Endothelial cell (in vitro differentiated cells): ENCODE measurements at regions not wholly inside any gene's neighbourhood (a gene's known extent, or its start where the extent isn't known, plus 50 kb on each side); places are given as distances from the start of the nearest gene placed in this dataset.

ENCODE experiments used
- DNase-seq: peaks from one replicate; pipeline ENCODE4 v3.0.0; 2021; ENCODE audit warnings: low spot score
- H3K27ac Mint-ChIP-seq: one replicate; pipeline ENCODE4 v1.8.0; 2021; ENCODE audit warnings: mixed read lengths, inconsistent platforms; ENCODE audit not compliant: unreplicated experiment
- H3K27me3 Mint-ChIP-seq: one replicate; pipeline ENCODE4 v1.8.0; 2021; ENCODE audit warnings: mild to moderate bottlenecking, moderate library complexity, mixed read lengths, inconsistent platforms; ENCODE audit not compliant: unreplicated experiment
- H3K36me3 Mint-ChIP-seq: one replicate; pipeline ENCODE4 v1.8.0; 2021; ENCODE audit warnings: mild to moderate bottlenecking, low read depth, mixed read lengths, inconsistent platforms; ENCODE audit not compliant: unreplicated experiment
- H3K4me1 Mint-ChIP-seq: one replicate; pipeline ENCODE4 v1.8.0; 2021; ENCODE audit warnings: mild to moderate bottlenecking, mixed read lengths, inconsistent platforms; ENCODE audit not compliant: unreplicated experiment
- H3K4me3 Mint-ChIP-seq: one replicate; pipeline ENCODE4 v1.8.0; 2021; ENCODE audit warnings: mild to moderate bottlenecking, mixed read lengths, inconsistent platforms; ENCODE audit not compliant: unreplicated experiment
- H3K9me3 Mint-ChIP-seq: one replicate; pipeline ENCODE4 v1.8.0; 2021; ENCODE audit warnings: mixed read lengths, inconsistent platforms; ENCODE audit not compliant: unreplicated experiment
- TF ChIP-seq, protein P1 (sequence below): fragments of 200-600 bp; sonication (generic); IDR thresholded peaks from one replicate; pipeline ENCODE4 v1.5.0; 2021; ENCODE audit warnings: antibody characterized with exemption; ENCODE audit not compliant: unreplicated experiment

DNA sequence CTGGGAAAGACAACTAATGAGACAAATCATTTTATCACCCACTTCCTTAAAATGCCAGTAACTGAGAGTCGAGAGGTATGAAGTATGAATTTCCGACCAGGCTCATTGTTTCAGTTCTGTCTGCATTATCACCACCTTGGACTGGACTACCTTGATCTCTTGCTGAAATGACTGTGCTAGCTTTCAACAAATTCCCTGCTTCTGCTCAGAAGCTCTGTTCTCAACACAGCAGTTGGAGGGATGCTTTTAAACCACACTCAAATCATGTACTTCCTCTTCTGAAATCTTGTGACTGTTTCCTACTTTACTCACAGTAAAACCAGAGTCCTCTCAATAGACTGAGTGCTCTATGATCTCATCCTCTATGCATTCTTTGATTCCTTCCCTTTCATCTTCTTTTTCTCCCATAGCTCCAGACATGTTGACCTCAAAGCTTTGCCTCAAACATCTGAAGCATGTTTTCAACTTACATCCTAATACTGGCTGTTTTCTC lies 195.8 kb downstream of the KCNJ2 start:
- peak overlapping the region; percentile 14 for H3K27ac Mint-ChIP-seq

DNA sequence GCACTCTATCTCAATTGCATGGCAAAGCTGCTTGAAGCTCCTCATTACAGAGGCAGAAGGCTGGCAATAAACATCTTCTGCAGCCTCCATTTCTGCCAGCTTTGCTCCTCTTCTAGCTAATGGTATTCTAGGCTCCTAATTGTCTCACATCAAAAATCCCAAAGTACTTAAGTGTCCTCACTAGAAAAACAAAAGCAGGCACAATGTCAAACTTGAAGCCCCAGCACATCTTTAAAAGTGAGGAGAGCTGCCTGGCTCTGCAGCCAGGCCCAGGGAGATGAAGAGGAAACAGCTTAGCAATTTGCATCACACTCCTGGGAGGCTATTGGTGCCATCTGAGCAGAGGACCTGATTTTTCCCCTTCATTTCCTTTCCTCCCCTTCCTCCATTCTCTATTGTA lies 197.1 kb downstream of the KCNJ2 start:
- Mint-ChIP-seq H3K4me1 (peaks cover 14% of the 10 kb centered on the region), H3K9me3 (no peaks in the 10 kb centered on the region), H3K27me3 (peaks cover 3% of the 10 kb centered on the region), H3K4me3 (no peak overlapping the region), H3K27ac (no peak overlapping the region), H3K36me3 (no peaks in the 10 kb centered on the region)
- DNase-seq: peak; percentile 8
- TF ChIP-seq, protein P1, sequence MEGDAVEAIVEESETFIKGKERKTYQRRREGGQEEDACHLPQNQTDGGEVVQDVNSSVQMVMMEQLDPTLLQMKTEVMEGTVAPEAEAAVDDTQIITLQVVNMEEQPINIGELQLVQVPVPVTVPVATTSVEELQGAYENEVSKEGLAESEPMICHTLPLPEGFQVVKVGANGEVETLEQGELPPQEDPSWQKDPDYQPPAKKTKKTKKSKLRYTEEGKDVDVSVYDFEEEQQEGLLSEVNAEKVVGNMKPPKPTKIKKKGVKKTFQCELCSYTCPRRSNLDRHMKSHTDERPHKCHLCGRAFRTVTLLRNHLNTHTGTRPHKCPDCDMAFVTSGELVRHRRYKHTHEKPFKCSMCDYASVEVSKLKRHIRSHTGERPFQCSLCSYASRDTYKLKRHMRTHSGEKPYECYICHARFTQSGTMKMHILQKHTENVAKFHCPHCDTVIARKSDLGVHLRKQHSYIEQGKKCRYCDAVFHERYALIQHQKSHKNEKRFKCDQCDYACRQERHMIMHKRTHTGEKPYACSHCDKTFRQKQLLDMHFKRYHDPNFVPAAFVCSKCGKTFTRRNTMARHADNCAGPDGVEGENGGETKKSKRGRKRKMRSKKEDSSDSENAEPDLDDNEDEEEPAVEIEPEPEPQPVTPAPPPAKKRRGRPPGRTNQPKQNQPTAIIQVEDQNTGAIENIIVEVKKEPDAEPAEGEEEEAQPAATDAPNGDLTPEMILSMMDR: no peak

More for the DNA sequence above, 195.8 kb downstream of the KCNJ2 start:
- peaks cover 14% of the 10 kb centered on the region for H3K4me1 Mint-ChIP-seq
- TF ChIP-seq, protein P1: no peak
- no peaks in the 10 kb centered on the region for H3K36me3 Mint-ChIP-seq
- no peaks in the 10 kb centered on the region for H3K9me3 Mint-ChIP-seq
- no peak for DNase-seq
- peaks cover 3% of the 10 kb centered on the region for H3K27me3 Mint-ChIP-seq
- no peak overlapping the region for H3K4me3 Mint-ChIP-seq

DNA sequence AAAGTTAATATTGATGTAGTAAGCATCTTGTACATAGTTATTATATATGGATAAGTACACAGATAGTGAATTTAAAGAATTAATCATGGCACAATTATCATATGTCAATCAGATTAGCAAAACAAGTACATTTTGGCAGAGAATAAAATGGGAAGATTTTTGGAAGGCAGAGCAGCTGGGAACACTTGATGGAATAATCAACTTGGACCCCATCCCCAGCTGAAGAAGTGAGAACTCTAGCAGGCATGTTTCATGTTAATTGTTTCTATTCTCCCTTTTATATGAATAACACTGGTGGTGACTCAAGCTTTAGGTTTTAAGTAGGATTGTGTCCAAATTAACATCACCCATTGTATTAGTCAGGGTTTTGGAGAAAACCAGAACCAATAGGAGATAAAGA lies 198.7 kb downstream of the KCNJ2 start:
- TF ChIP-seq, protein P1: no peak
- H3K27me3 Mint-ChIP-seq: no peaks in the 10 kb centered on the region
- H3K4me3 Mint-ChIP-seq: no peak overlapping the region
- no peaks in the 10 kb centered on the region for H3K9me3 Mint-ChIP-seq
- no peak for DNase-seq
- H3K4me1 Mint-ChIP-seq: peaks cover 14% of the 10 kb centered on the region
- H3K27ac Mint-ChIP-seq: no peak overlapping the region
- no peaks in the 10 kb centered on the region for H3K36me3 Mint-ChIP-seq

DNA sequence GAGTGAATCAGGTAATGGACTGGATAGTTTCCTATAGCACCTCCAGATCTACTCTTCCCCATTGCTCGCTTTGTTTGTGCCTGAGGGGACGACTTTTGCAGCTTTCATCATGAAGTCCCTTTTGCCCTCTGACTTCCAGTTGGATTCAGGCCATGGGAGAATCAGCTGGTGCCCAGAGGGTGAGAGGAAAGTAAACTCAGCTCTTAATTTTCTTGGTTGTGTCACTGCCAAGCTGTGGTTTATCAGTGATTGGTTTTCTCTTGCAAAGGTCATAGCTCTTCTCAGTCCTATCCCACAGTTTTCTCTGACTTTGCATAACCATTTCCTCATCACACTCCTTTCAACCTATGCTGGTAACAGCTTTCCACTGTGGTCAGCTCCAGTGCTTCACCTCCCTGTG lies 200.1 kb downstream of the KCNJ2 start:
- DNase-seq: no peak
- H3K4me1 Mint-ChIP-seq: peaks cover 14% of the 10 kb centered on the region
- no peaks in the 10 kb centered on the region for H3K9me3 Mint-ChIP-seq
- no peaks in the 10 kb centered on the region for H3K27me3 Mint-ChIP-seq
- TF ChIP-seq, protein P1: no peak
- H3K27ac Mint-ChIP-seq: no peak overlapping the region
- H3K36me3 Mint-ChIP-seq: no peaks in the 10 kb centered on the region
- no peak overlapping the region for H3K4me3 Mint-ChIP-seq

DNA sequence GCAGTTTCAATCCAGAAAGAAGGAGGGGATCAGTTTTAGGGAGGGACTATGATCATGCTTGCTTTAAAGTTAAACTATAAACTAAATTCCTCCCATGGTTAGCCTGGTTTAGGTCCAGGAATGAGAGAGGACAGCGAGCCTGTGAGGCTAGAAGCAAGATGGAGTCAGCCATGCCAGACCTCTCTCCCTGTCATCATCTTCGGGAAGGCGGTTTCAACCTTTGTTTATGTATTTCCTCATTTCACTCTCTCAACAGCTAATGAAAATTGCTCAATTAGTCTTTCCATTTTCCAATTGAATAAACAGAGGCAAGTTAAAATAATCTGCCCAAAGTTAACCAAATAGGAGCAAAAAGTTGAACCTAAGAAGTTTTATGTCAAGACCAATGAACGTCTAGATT lies 201.5 kb downstream of the KCNJ2 start:
- TF ChIP-seq, protein P1: no peak
- no peak overlapping the region for H3K4me3 Mint-ChIP-seq
- H3K4me1 Mint-ChIP-seq: peaks cover 6% of the 10 kb centered on the region
- no peak for DNase-seq
- H3K36me3 Mint-ChIP-seq: no peaks in the 10 kb centered on the region
- H3K9me3 Mint-ChIP-seq: no peaks in the 10 kb centered on the region
- peaks cover 1% of the 10 kb centered on the region for H3K27me3 Mint-ChIP-seq
- H3K27ac Mint-ChIP-seq: no peak overlapping the region
